PC-9 (cell line): ENCODE measurements at regions not wholly inside any gene's neighbourhood (a gene's known extent, or its start where the extent isn't known, plus 50 kb on each side); places are given as distances from the start of the nearest gene placed in this dataset.

ENCODE experiments used
- CTCF ChIP-seq: fragments of 200-600 bp; sonication (generic); conservative IDR thresholded peaks from 2 replicates; pipeline ENCODE4 v1.6.1; 2017; ENCODE audit warnings: mixed run types, antibody characterized with exemption, mild to moderate bottlenecking, moderate library complexity
- EZH2 ChIP-seq: fragments of 200-600 bp; sonication (generic); IDR thresholded peaks from 2 replicates; pipeline ENCODE4 v1.8.0; 2017; ENCODE audit warnings: antibody characterized with exemption, low read depth

- TF ChIP-seq CTCF (no peak), EZH2 (no peak)
Measured at GRCh38 chr6:1136415-1136774, 175.5 kb upstream of the FOXQ1 start.
